PFSK-1 (cell line): ENCODE measurements at regions not wholly inside any gene's neighbourhood (a gene's known extent, or its start where the extent isn't known, plus 50 kb on each side); places are given as distances from the start of the nearest gene placed in this dataset.

Experiments used
- FOXP2 ChIP-seq: optimal IDR thresholded peaks from 2 replicates; pipeline ENCODE3; 2011; ENCODE audit warnings: borderline replicate concordance, control low read depth, inconsistent platforms; ENCODE audit not compliant: insufficient read depth; ENCODE audit errors: extremely low read length, extremely low read depth
- POLR2AphosphoS5 ChIP-seq: IDR thresholded peaks from 2 replicates; pipeline ENCODE4 v1.6.1; 2012; ENCODE audit warnings: low read depth, mild to moderate bottlenecking, control low read depth, low read length, moderate library complexity
- SIN3A ChIP-seq: IDR thresholded peaks from 2 replicates; pipeline ENCODE4 v1.6.1; 2012; ENCODE audit warnings: mild to moderate bottlenecking, low read length, moderate library complexity, borderline replicate concordance; ENCODE audit not compliant: insufficient read depth
- TAF1 ChIP-seq: IDR thresholded peaks from 2 replicates; pipeline ENCODE4 v1.6.1; 2012; ENCODE audit warnings: low read length, control low read depth, borderline replicate concordance; ENCODE audit not compliant: insufficient read depth

- no peak for TF ChIP-seq SIN3A
- no peak for TF ChIP-seq FOXP2
- no peak for TF ChIP-seq POLR2AphosphoS5
- no peak for TF ChIP-seq TAF1
Measured at GRCh38 chrX:20743046-20743445, 476.3 kb upstream of the RPS6KA3 start.
